WTC11 (cell line): ENCODE measurements at regions not wholly inside any gene's neighbourhood (a gene's known extent, or its start where the extent isn't known, plus 50 kb on each side); places are given as distances from the start of the nearest gene placed in this dataset.

Experiments used
- ATAC-seq: fragments of 200-7000 bp; cut with Tn5 transposase; 2 replicates; pipeline ENCODE4 v1.10.0; 2021; ENCODE audit warnings: mild to moderate bottlenecking, moderate library complexity
- CTCF ChIA-PET: fragments of 300-600 bp; sonication (Branson Sonifier 250); formaldehyde crosslinking; loops from one replicate; lab custom pipeline; 2021; ENCODE audit warnings: antibody characterized with exemption; lab: Charles Lee
- POLR2A ChIA-PET: fragments of 350-600 bp; sonication (Branson Sonifier 250); formaldehyde crosslinking; loops from one replicate; lab custom pipeline; 2021; ENCODE audit warnings: antibody characterized with exemption; lab: Charles Lee
- DNase-seq: peaks from one replicate; pipeline ENCODE4 v3.0.0; 2021; ENCODE audit warnings: low spot score
- H3K27ac Mint-ChIP-seq: 2 replicates; pipeline ENCODE4 v1.8.0; 2021; ENCODE audit warnings: mixed read lengths
- H3K27me3 Mint-ChIP-seq: 2 replicates; pipeline ENCODE4 v1.8.0; 2021; ENCODE audit warnings: low read depth, mild to moderate bottlenecking, moderate library complexity, mixed read lengths
- H3K36me3 Mint-ChIP-seq: 2 replicates; pipeline ENCODE4 v1.8.0; 2021; ENCODE audit warnings: mixed read lengths
- H3K4me1 Mint-ChIP-seq: 2 replicates; pipeline ENCODE4 v1.8.0; 2022; ENCODE audit warnings: mixed read lengths
- H3K4me3 Mint-ChIP-seq: 2 replicates; pipeline ENCODE4 v1.8.0; 2021; ENCODE audit warnings: mild to moderate bottlenecking, moderate library complexity, mixed read lengths
- H3K9me3 Mint-ChIP-seq: 2 replicates; pipeline ENCODE4 v1.8.0; 2021; ENCODE audit warnings: mixed read lengths
- ATF1 ChIP-seq: sonication (generic); formaldehyde crosslinking; IDR thresholded peaks from 2 replicates; pipeline ENCODE4 v1.8.1; 2023; ENCODE audit warnings: mild to moderate bottlenecking, moderate library complexity, missing genetic modification reagents
- CBFB ChIP-seq: sonication (generic); formaldehyde crosslinking; IDR thresholded peaks from 2 replicates; pipeline ENCODE4 v1.8.1; 2022; ENCODE audit warnings: mild to moderate bottlenecking, low read depth, missing genetic modification reagents
- CDX4 ChIP-seq: fragments of 250-450 bp; sonication (Bioruptor Pico); IDR thresholded peaks from 2 replicates; pipeline ENCODE4 v1.9.0; 2021; ENCODE audit warnings: moderate library complexity, mild to moderate bottlenecking, inconsistent platforms, borderline replicate concordance
- E2F5 ChIP-seq: sonication (generic); formaldehyde crosslinking; IDR thresholded peaks from 2 replicates; pipeline ENCODE4 v1.8.1; 2022; ENCODE audit warnings: mild to moderate bottlenecking, moderate library complexity, missing genetic modification reagents
- ESRRA ChIP-seq: sonication (generic); formaldehyde crosslinking; IDR thresholded peaks from 2 replicates; pipeline ENCODE4 v1.8.1; 2022; ENCODE audit warnings: mild to moderate bottlenecking, missing genetic modification reagents, borderline replicate concordance
- ETV6 ChIP-seq: sonication (generic); formaldehyde crosslinking; IDR thresholded peaks from 2 replicates; pipeline ENCODE4 v1.8.1; 2022; ENCODE audit warnings: mild to moderate bottlenecking, missing genetic modification reagents
- FOXK1 ChIP-seq: sonication (generic); formaldehyde crosslinking; IDR thresholded peaks from 2 replicates; pipeline ENCODE4 v1.8.0; 2022; ENCODE audit warnings: mild to moderate bottlenecking, moderate library complexity, missing genetic modification reagents
- FOXP1 ChIP-seq: sonication (generic); formaldehyde crosslinking; IDR thresholded peaks from 2 replicates; pipeline ENCODE4 v1.8.0; 2022; ENCODE audit warnings: missing genetic modification reagents, mild to moderate bottlenecking, moderate library complexity, borderline replicate concordance
- FOXP4 ChIP-seq: sonication (generic); formaldehyde crosslinking; IDR thresholded peaks from 2 replicates; pipeline ENCODE4 v1.8.0; 2022; ENCODE audit warnings: mild to moderate bottlenecking, missing genetic modification reagents
- GABPB1 ChIP-seq: sonication (generic); formaldehyde crosslinking; IDR thresholded peaks from 2 replicates; pipeline ENCODE4 v1.8.1; 2023; ENCODE audit warnings: mild to moderate bottlenecking, missing genetic modification reagents
- HMGXB4 ChIP-seq: sonication (generic); formaldehyde crosslinking; IDR thresholded peaks from 2 replicates; pipeline ENCODE4 v1.8.1; 2023; ENCODE audit warnings: mild to moderate bottlenecking, moderate library complexity, missing genetic modification reagents
- IRF2 ChIP-seq: sonication (generic); formaldehyde crosslinking; IDR thresholded peaks from 2 replicates; pipeline ENCODE4 v1.8.0; 2022; ENCODE audit warnings: low read depth, missing genetic modification reagents, borderline replicate concordance
- JUN ChIP-seq: sonication (generic); formaldehyde crosslinking; IDR thresholded peaks from 2 replicates; pipeline ENCODE4 v1.8.0; 2023; ENCODE audit warnings: mild to moderate bottlenecking, missing genetic modification reagents
- KAT7 ChIP-seq: sonication (generic); formaldehyde crosslinking; IDR thresholded peaks from 2 replicates; pipeline ENCODE4 v1.8.1; 2023; ENCODE audit warnings: missing genetic modification reagents, mild to moderate bottlenecking, borderline replicate concordance
- MYBL2 ChIP-seq: sonication (generic); formaldehyde crosslinking; IDR thresholded peaks from 2 replicates; pipeline ENCODE4 v1.8.1; 2023; ENCODE audit warnings: mild to moderate bottlenecking, moderate library complexity, missing genetic modification reagents
- NFE2L1 ChIP-seq: sonication (generic); formaldehyde crosslinking; IDR thresholded peaks from 2 replicates; pipeline ENCODE4 v1.8.1; 2023; ENCODE audit warnings: missing genetic modification reagents
- NR2C2 ChIP-seq: sonication (generic); formaldehyde crosslinking; IDR thresholded peaks from 2 replicates; pipeline ENCODE4 v1.8.0; 2022; ENCODE audit warnings: mild to moderate bottlenecking, missing genetic modification reagents
- OVOL2 ChIP-seq: fragments of 250-450 bp; sonication (Bioruptor Pico); IDR thresholded peaks from 2 replicates; pipeline ENCODE4 v1.9.0; 2021; ENCODE audit warnings: mild to moderate bottlenecking, borderline replicate concordance
- RELA ChIP-seq: sonication (generic); formaldehyde crosslinking; IDR thresholded peaks from 2 replicates; pipeline ENCODE4 v1.8.1; 2022; ENCODE audit warnings: missing genetic modification reagents, mild to moderate bottlenecking, borderline replicate concordance
- RORB ChIP-seq: fragments of 250-450 bp; sonication (Bioruptor Pico); IDR thresholded peaks from 2 replicates; pipeline ENCODE4 v1.9.0; 2021; ENCODE audit warnings: mild to moderate bottlenecking
- TEAD1 ChIP-seq: sonication (generic); formaldehyde crosslinking; IDR thresholded peaks from 2 replicates; pipeline ENCODE4 v1.8.0; 2022; ENCODE audit warnings: mild to moderate bottlenecking, missing genetic modification reagents
- ZMAT4 ChIP-seq: fragments of 250-450 bp; sonication (Bioruptor Pico); IDR thresholded peaks from 2 replicates; pipeline ENCODE4 v1.9.0; 2021; ENCODE audit warnings: mild to moderate bottlenecking
- ZNF232 ChIP-seq: sonication (generic); formaldehyde crosslinking; IDR thresholded peaks from 2 replicates; pipeline ENCODE4 v1.8.0; 2022; ENCODE audit warnings: mild to moderate bottlenecking, missing genetic modification reagents
- ZNF425 ChIP-seq: fragments of 250-450 bp; sonication (Bioruptor Pico); conservative IDR thresholded peaks from 2 replicates; pipeline ENCODE4 v1.9.0; 2021; ENCODE audit warnings: mild to moderate bottlenecking

GRCh38 chr17:54524501-54524900 is 376.2 kb upstream of the TOM1L1 start:
- TF ChIP-seq HMGXB4 (CRISPR knock-in tag) (no peak), CDX4 (CRISPR knock-in tag) (no peak), TEAD1 (CRISPR knock-in tag) (no peak), ETV6 (CRISPR knock-in tag) (no peak), NR2C2 (CRISPR knock-in tag) (no peak), FOXP4 (CRISPR knock-in tag) (no peak), ESRRA (CRISPR knock-in tag) (no peak), ZNF425 (CRISPR knock-in tag) (no peak), ZMAT4 (CRISPR knock-in tag) (no peak), OVOL2 (CRISPR knock-in tag) (no peak), ATF1 (CRISPR knock-in tag) (no peak), FOXK1 (CRISPR knock-in tag) (no peak), RORB (CRISPR knock-in tag) (no peak), JUN (no peak), KAT7 (CRISPR knock-in tag) (no peak), GABPB1 (CRISPR knock-in tag) (no peak), RELA (CRISPR knock-in tag) (no peak)
- ChIA-PET POLR2A (no interaction called here), CTCF (no interaction called here)
- Mint-ChIP-seq H3K27me3 (no peaks in the 10 kb centered on the region), H3K4me1 (no peaks in the 10 kb centered on the region), H3K4me3 (no peak overlapping the region), H3K36me3 (peaks cover 15% of the 10 kb centered on the region), H3K9me3 (peaks cover 58% of the 10 kb centered on the region), H3K27ac (no peak overlapping the region)
- ATAC-seq, result no peak
- DNase-seq, result no peak

- DNase-seq (no peak), ATAC-seq (no peak)
- no peak for TF ChIP-seq MYBL2 (CRISPR knock-in tag)
- TF ChIP-seq CBFB, result no peak
- TF ChIP-seq IRF2, result no peak
- TF ChIP-seq FOXP1 (CRISPR knock-in tag), result no peak
- no peak for TF ChIP-seq E2F5 (CRISPR knock-in tag)
- TF ChIP-seq NFE2L1 (CRISPR knock-in tag), result no peak
- TF ChIP-seq HMGXB4 (CRISPR knock-in tag), result no peak
- TF ChIP-seq ZNF232, result no peak
- Mint-ChIP-seq H3K27ac (no peak overlapping the region), H3K36me3 (peaks cover 9% of the 10 kb centered on the region; the same call in 1 of the 2 replicates), H3K27me3 (no peaks in the 10 kb centered on the region), H3K4me1 (peaks cover 3% of the 10 kb centered on the region; the same call in 1 of the 2 replicates), H3K9me3 (peaks cover 46% of the 10 kb centered on the region), H3K4me3 (no peak overlapping the region)
- CTCF ChIA-PET, result no interaction called here
- POLR2A ChIA-PET, result no interaction called here
Measured at GRCh38 chr17:54527941-54528340, 372.7 kb upstream of the TOM1L1 start.
